Central memory CD4-positive, alpha-beta T cell (primary cell): ENCODE measurements at regions not wholly inside any gene's neighbourhood (a gene's known extent, or its start where the extent isn't known, plus 50 kb on each side); places are given as distances from the start of the nearest gene placed in this dataset.

Experiments used
- DNase-seq: peaks from one replicate; pipeline ENCODE4 v3.0.0; 2022

- DNase-seq, result no peak
These were observed 564.2 kb upstream of the PITX2 start for GRCh38 chr4:111187108-111187507.

- DNase-seq, result no peak
These were observed 575.6 kb upstream of the PITX2 start for GRCh38 chr4:111198446-111198845.

DNA sequence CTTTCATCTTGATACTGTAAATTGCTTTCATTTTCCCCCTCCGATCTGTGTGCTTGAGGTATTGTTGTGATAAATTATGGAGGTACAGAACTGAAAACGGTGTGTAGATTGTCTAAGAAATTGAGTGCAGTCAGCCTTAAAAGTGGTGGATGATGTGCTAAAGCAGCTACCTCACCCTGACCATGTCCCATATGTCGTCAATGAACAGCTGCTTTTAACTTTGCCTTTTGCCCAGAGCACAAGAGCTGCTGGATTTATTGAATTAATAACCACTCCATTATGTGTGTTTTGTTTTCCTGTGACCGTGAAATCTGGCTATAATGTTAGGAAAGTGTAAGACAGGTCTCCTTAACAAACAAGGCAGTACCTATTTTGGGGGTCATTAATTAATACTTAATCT is 581.9 kb upstream of the PITX2 start:
- no peak for DNase-seq

DNA sequence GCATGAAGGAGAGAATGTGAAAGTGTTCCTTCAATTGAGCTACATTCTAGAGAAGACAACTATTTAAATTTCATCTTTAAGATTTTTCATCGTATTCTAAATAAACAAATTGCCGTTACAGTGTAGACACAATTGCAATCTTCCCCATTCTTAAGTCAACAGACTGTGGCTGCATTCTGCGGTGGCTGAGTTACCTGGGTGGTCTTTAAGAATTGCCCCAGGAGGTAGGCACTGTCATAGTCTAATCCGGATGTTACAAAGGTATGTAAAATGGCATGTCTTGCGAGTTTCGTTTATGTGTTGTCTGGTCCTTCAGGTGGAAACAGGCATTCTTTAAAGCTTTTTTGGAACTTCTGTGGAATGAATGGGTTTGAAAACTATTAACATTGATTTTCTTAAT is 586.1 kb upstream of the PITX2 start:
- DNase-seq, result no peak

- DNase-seq, result no peak
These were observed 586.8 kb upstream of the PITX2 start for GRCh38 chr4:111209706-111210105.

- DNase-seq, result no peak
These were observed 587.7 kb upstream of the PITX2 start for GRCh38 chr4:111210595-111210994.

- no peak for DNase-seq
These were observed 590.7 kb upstream of the PITX2 start for GRCh38 chr4:111213531-111213930.

GRCh38 chr4:111214371-111214770 is 591.5 kb upstream of the PITX2 start:
- DNase-seq, result no peak

DNA sequence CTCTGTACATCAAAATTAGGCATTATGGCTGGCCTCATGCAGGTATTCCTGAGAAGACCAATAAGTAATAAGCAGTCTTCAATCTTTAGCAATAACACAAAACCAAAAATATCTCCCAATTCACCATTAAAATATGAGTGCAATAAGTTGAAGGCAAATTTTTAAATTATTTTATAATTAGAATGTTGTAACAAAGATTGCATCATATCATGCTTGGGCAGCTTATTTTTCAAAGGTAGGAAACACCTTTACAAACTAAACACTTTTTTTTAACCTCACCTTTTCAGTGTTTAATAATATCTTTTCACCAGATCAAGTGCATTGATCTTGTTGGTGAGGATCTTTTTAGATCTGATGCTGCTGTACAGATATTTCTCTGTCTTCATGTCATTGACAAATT is 592.9 kb upstream of the PITX2 start:
- DNase-seq, result no peak

- no peak for DNase-seq
These were observed 593.9 kb upstream of the PITX2 start for GRCh38 chr4:111216791-111217190.

DNA sequence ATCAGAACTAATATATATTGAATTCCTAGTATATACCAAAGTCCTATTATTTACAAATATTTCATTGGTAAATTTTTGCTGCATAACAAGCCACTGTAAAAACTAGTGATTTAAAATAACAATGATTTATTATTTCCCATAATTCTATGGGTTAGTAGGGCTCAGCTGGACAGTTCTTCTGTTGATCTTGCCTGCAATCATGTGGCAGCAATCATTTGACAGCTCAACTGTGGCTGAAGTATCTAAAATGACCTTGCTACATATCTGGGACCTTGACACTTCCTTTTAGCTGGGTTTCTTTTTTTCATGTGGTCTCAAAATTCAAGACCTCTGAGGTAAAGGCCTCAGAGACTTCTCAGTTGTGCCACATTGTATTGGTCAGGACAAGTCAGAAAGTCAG is 598.5 kb upstream of the PITX2 start:
- DNase-seq, result no peak

DNA sequence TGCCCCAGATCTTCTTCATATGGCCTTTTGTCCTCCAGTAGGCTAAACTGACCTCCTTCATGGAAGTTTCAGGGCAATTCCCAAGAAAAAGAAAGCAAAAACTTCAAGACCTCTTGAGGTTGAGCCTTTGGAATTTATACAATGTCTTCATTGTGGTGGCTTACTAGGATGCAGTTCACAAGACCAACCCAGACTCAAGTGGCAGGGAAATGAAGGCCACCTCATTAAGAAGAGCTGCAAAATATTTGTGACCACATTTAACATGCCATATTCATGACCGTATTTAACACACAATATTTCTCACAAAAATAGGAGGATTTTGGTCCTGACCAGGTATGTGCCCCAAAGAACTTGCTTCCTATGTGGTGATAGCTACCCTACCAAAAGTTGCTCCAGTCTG is 605.5 kb upstream of the PITX2 start:
- DNase-seq, result no peak

DNA sequence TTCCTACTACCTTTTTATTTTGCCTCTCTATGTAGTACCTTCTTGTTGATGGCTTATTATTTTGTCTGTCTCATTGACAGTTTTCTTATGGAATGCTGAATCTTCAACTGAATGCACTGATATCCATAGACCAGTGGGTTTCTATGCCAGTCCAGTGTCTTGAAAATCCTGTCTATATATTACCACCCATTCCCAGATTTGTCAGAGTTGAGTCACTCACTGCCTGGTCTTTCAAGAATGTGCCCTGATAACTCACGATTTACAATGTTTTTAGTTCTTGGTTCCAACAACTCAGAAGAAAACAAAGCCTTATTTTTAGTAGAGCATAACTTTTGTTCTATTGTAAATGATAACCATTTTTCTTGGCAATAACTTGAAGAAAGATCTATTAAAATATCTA is 606.0 kb upstream of the PITX2 start:
- no peak for DNase-seq

GRCh38 chr4:111230265-111230664 is 607.4 kb upstream of the PITX2 start:
- DNase-seq, result no peak

DNA sequence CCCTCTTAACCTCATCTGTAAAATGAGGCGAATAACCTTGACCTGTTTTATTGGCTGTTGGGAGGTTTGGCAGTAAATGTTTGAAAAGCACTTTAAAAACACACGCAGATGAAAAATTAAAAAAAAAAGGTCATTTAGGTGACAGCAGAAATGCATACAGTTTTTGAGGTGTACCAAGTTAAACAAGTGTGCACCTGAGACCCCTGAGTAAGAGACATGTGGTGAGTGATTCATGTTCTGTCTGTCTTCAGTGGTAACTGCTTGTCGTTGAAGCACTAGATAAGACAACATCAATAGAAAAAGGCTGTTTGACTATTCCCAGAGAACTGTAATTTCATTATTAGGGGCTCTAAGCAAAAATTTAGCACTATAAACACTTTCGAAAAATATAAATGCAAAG is 608.4 kb upstream of the PITX2 start:
- DNase-seq, result no peak

DNA sequence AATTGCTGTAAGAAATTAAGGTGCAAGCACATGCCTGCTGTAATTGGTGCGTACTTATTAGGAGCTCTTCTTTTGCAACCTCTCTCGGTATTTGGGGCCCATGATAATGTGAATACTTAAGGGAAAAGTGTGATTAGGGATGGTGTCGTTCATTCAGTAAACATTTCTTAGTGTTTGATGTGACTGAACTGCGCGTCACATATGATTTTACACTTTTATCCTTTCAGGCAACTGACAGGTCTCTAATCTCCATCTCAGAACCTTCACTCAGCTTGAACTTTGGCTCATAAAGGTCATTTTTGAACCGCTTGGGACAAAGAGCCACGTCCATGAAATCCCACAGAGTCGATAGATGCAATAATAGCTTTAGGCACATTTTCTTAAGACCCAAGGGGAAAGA is 612.1 kb upstream of the PITX2 start:
- no peak for DNase-seq

DNA sequence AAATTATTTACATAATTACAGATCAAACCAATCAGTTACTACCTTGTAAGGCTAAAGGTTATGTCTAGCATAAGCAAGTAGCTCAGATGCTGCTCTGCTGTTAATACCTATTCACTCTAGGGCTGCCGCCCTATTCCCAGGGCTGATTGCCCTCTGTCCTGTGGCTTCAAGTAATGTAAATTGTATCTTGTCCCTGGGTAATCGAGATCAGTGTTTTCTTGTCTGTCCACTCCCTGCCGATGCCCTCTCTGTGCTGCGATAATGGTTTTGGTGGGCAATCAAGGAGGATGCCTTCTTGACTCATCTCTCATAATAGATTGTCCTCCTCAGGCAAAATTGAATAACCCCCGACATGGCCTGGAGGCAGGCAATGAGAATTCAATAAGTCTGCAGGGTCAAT is 641.0 kb upstream of the PITX2 start:
- DNase-seq, result no peak

GRCh38 chr4:111266937-111267336 is 644.1 kb upstream of the PITX2 start:
- DNase-seq, result no peak

DNA sequence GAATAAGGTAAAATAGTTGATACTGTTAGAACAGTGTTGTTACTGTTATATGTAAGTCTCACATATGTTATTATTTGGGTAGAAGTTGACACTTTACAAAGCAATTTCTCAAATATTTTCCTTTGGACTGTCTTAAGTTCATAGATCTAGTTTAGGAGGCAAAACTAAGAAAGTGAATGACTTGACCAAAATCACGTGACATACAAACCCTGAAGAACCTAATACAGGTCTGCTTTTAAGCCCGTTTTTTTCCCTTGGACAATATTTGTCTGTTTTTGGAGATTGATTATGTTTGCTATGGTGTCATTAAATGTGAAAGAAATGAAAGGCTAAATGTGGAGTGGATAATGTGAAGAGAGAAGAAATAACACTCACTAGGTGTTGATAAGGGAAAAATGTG is 644.9 kb upstream of the PITX2 start:
- DNase-seq, result no peak

GRCh38 chr4:111268769-111269414 is 646.0 kb upstream of the PITX2 start:
- no peak for DNase-seq

DNA sequence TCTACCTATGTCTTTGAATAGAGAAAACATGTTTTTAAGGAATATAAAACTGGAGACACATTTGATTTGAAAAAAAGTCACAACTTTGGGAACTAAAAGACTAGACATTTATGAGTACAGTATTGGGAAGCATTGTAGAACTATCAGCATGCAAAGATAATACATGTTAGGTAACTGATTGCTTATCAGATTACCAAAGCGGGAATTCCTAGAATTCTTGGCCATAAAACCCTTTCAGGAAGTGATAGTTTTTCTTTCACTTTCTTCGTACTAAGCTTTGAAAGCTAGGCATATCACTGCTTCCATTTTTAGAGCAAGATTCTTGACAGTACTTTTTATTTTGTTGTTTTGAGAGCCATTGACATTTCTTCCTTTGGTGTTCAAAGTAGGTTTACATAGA is 646.6 kb upstream of the PITX2 start:
- no peak for DNase-seq

- DNase-seq, result no peak
These were observed 651.2 kb upstream of the PITX2 start for GRCh38 chr4:111274060-111274459.

GRCh38 chr4:111274486-111274885 is 651.6 kb upstream of the PITX2 start:
- no peak for DNase-seq

- no peak for DNase-seq
These were observed 658.3 kb upstream of the PITX2 start for GRCh38 chr4:111281219-111281618.

GRCh38 chr4:111282035-111282434 is 659.2 kb upstream of the PITX2 start:
- no peak for DNase-seq
